Hepatocyte (in vitro differentiated cells): ENCODE measurements at regions not wholly inside any gene's neighbourhood (a gene's known extent, or its start where the extent isn't known, plus 50 kb on each side); places are given as distances from the start of the nearest gene placed in this dataset.

Experiments
- DNase-seq: peaks from one replicate; pipeline ENCODE4 v3.0.0-alpha.2; 2016; ENCODE audit warnings: low spot score
- H2AFZ ChIP-seq: fragments of 200-600 bp; sonication (generic); 2 replicates; pipeline ENCODE4 v1.6.0; 2016; ENCODE audit warnings: antibody characterized with exemption, mild to moderate bottlenecking
- H3K27ac ChIP-seq: fragments of 200-600 bp; sonication (generic); 2 replicates; pipeline ENCODE4 v1.5.1; 2016; ENCODE audit warnings: mild to moderate bottlenecking
- H3K27me3 ChIP-seq: fragments of 200-600 bp; sonication (generic); 2 replicates; pipeline ENCODE4 v1.6.1; 2016
- H3K36me3 ChIP-seq: fragments of 200-600 bp; sonication (generic); replicated peaks from 2 replicates; pipeline ENCODE4 v1.5.1; 2016; ENCODE audit warnings: low read depth; ENCODE audit not compliant: insufficient read depth
- H3K4me1 ChIP-seq: fragments of 200-600 bp; sonication (generic); 2 replicates; pipeline ENCODE4 v1.5.1; 2016; ENCODE audit warnings: mild to moderate bottlenecking, moderate library complexity; ENCODE audit not compliant: insufficient read depth
- H3K4me2 ChIP-seq: fragments of 200-600 bp; sonication (generic); 2 replicates; pipeline ENCODE4 v1.6.0; 2016
- H3K4me3 ChIP-seq: fragments of 200-600 bp; sonication (generic); 2 replicates; pipeline ENCODE4 v1.5.1; 2016; ENCODE audit warnings: mild to moderate bottlenecking
- H3K79me2 ChIP-seq: fragments of 200-600 bp; sonication (generic); 2 replicates; pipeline ENCODE4 v1.6.0; 2017; ENCODE audit warnings: mild to moderate bottlenecking
- H3K9me2 ChIP-seq: fragments of 200-600 bp; sonication (generic); replicated peaks from 2 replicates; pipeline ENCODE4 v1.6.0; 2017; ENCODE audit warnings: mild to moderate bottlenecking; ENCODE audit not compliant: insufficient read depth
- H3K9me3 ChIP-seq: fragments of 200-600 bp; sonication (generic); 2 replicates; pipeline ENCODE4 v1.5.1; 2016; ENCODE audit warnings: low read depth, mild to moderate bottlenecking
- H4K20me1 ChIP-seq: fragments of 200-600 bp; sonication (generic); 2 replicates; pipeline ENCODE4 v1.6.0; 2016; ENCODE audit warnings: mild to moderate bottlenecking; ENCODE audit not compliant: insufficient read depth, poor library complexity, severe bottlenecking
- CTCF ChIP-seq: fragments of 200-600 bp; sonication (generic); IDR thresholded peaks from 2 replicates; pipeline ENCODE4 v1.5.1; 2016; ENCODE audit warnings: antibody characterized with exemption, mild to moderate bottlenecking; ENCODE audit not compliant: poor library complexity
- EZH2 ChIP-seq: fragments of 200-600 bp; sonication (generic); IDR thresholded peaks from 2 replicates; pipeline ENCODE4 v1.6.1; 2016; ENCODE audit warnings: antibody characterized with exemption, mild to moderate bottlenecking, borderline replicate concordance
- EZH2phosphoT487 ChIP-seq: fragments of 200-600 bp; sonication (generic); IDR thresholded peaks from one replicate; pipeline ENCODE4 v1.6.1; 2018; ENCODE audit warnings: antibody characterized with exemption, mild to moderate bottlenecking, low read depth, moderate library complexity; ENCODE audit not compliant: unreplicated experiment, severe bottlenecking
- WGBS: methylation state at CpG from one replicate; pipeline ENCODE4 v1.1.6; 2016; ENCODE audit warnings: low lambda C conversion rate; ENCODE audit errors: missing lambda C conversion rate; 5-methylcytosine and 5-hydroxymethylcytosine counted together

GRCh38 chr5:125555591-125555990 lies 809.2 kb upstream of the ZNF608 start:
- Histone ChIP-seq H3K4me2 (no peak overlapping the region), H3K79me2 (no peaks in the 10 kb centered on the region), H3K36me3 (no peaks in the 10 kb centered on the region), H4K20me1 (no peaks in the 10 kb centered on the region), H3K4me1 (peaks cover 14% of the 10 kb centered on the region), H3K27ac (no peak overlapping the region), H3K27me3 (no peaks in the 10 kb centered on the region), H3K4me3 (no peak overlapping the region), H3K9me2 (no peaks in the 10 kb centered on the region), H3K9me3 (no peaks in the 10 kb centered on the region), H2AFZ (no peak overlapping the region)
- no peak for DNase-seq
- TF ChIP-seq CTCF: no peak
- no peak for TF ChIP-seq EZH2
- no peak for TF ChIP-seq EZH2phosphoT487
- WGBS: 85% methylated on average over 4 of the region's 4 CpGs

GRCh38 chr5:125558016-125558415 lies 811.6 kb upstream of the ZNF608 start:
- 97% methylated on average over 1 of the region's 1 CpG for whole genome bisulfite sequencing
- Histone ChIP-seq H3K27ac (no peak overlapping the region), H4K20me1 (no peaks in the 10 kb centered on the region), H3K4me1 (peaks cover 14% of the 10 kb centered on the region), H3K4me2 (no peak overlapping the region), H3K4me3 (no peak overlapping the region), H3K36me3 (no peaks in the 10 kb centered on the region), H2AFZ (no peak overlapping the region), H3K27me3 (no peaks in the 10 kb centered on the region), H3K79me2 (no peaks in the 10 kb centered on the region), H3K9me2 (no peaks in the 10 kb centered on the region), H3K9me3 (no peaks in the 10 kb centered on the region)
- no peak for DNase-seq
- TF ChIP-seq EZH2 (no peak), CTCF (no peak), EZH2phosphoT487 (no peak)

GRCh38 chr5:125558466-125558865 lies 812.0 kb upstream of the ZNF608 start:
- Histone ChIP-seq H3K4me1 (peaks cover 14% of the 10 kb centered on the region), H3K27me3 (no peaks in the 10 kb centered on the region), H3K79me2 (no peaks in the 10 kb centered on the region), H3K36me3 (no peaks in the 10 kb centered on the region), H3K27ac (no peak overlapping the region), H4K20me1 (no peaks in the 10 kb centered on the region), H2AFZ (no peak overlapping the region), H3K9me3 (no peaks in the 10 kb centered on the region), H3K9me2 (no peaks in the 10 kb centered on the region), H3K4me3 (no peak overlapping the region), H3K4me2 (no peak overlapping the region)
- TF ChIP-seq CTCF: no peak
- no peak for TF ChIP-seq EZH2phosphoT487
- TF ChIP-seq EZH2: no peak
- 67% methylated on average over 3 of the region's 3 CpGs for WGBS
- no peak for DNase-seq

- H4K20me1 ChIP-seq: no peaks in the 10 kb centered on the region
- TF ChIP-seq EZH2: no peak
- no peak for TF ChIP-seq CTCF
- TF ChIP-seq EZH2phosphoT487: no peak
- peak overlapping the region; percentile 14 for H3K4me2 ChIP-seq
- peak overlapping the region; percentile 61 for H3K27ac ChIP-seq
- no peak overlapping the region for H3K4me3 ChIP-seq
- H3K9me2 ChIP-seq: no peaks in the 10 kb centered on the region
- DNase-seq: peak; percentile 77
- H3K36me3 ChIP-seq: no peaks in the 10 kb centered on the region
- WGBS: 29% methylated on average over 2 of the region's 2 CpGs
- H2AFZ ChIP-seq: no peak overlapping the region
- H3K4me1 ChIP-seq: peaks cover 14% of the 10 kb centered on the region
- no peaks in the 10 kb centered on the region for H3K27me3 ChIP-seq
- H3K9me3 ChIP-seq: no peaks in the 10 kb centered on the region
- H3K79me2 ChIP-seq: no peaks in the 10 kb centered on the region
Observed at GRCh38 chr5:125559296-125559695, 812.9 kb upstream of the ZNF608 start.
